Stomach (tissue), 8 donors: ENCODE measurements at regions not wholly inside any gene's neighbourhood (a gene's known extent, or its start where the extent isn't known, plus 50 kb on each side); places are given as distances from the start of the nearest gene placed in this dataset.

Source experiments
- DNase-seq, 2 donors: peaks; one replicate each; pipeline versions ENCODE4 v3.0.0 to v3.0.0-alpha.2; 2013 to 2019
- H3K27ac ChIP-seq, 5 donors: fragments of 200-600 bp in 4 of 5; sonication (generic) in 4 of 5; one replicate each; pipeline ENCODE4 v1.5.1; 2013 to 2019; ENCODE audit warnings: mild to moderate bottlenecking in 1 of 5, moderate library complexity in 1 of 5
- H3K27me3 ChIP-seq, 3 donors: fragments of 200-600 bp; sonication (generic); one replicate each; pipeline ENCODE4 v1.5.1; 2017 to 2019; ENCODE audit warnings: mixed run types in 1 of 3
- H3K36me3 ChIP-seq, 4 donors: fragments of 200-600 bp; sonication (generic); 1 replicate in 3 of 4; 2 replicates in 1 of 4; pipeline ENCODE4 v1.5.1; 2016 to 2019
- H3K4me1 ChIP-seq, 4 donors: fragments of 200-600 bp; sonication (generic); one replicate each; pipeline ENCODE4 v1.5.1; 2016 to 2019
- H3K4me3 ChIP-seq, 4 donors: fragments of 200-600 bp; sonication (generic) in 3 of 4; one replicate each; pipeline ENCODE4 v1.5.1; 2016 to 2019; ENCODE audit warnings: mild to moderate bottlenecking in 1 of 4
- H3K9me3 ChIP-seq, 4 donors: fragments of 200-600 bp; sonication (generic); one replicate each; pipeline ENCODE4 v1.5.1; 2016 to 2019
- CTCF ChIP-seq, 7 experiments: fragments of 450-650 bp in 4 of 7; fragments of 200-600 bp in 3 of 7; sonication (generic) in 3 of 7; IDR thresholded peaks; one replicate each; pipeline ENCODE4 v1.5.1; 2016 to 2019; ENCODE audit warnings: antibody characterized with exemption in 7 of 7, control low read depth in 2 of 7, mild to moderate bottlenecking in 1 of 7
- EP300 ChIP-seq: sonication (generic); formaldehyde crosslinking; IDR thresholded peaks from one replicate; pipeline ENCODE4 v1.6.1; 2017; ENCODE audit warnings: antibody characterized with exemption
- POLR2A ChIP-seq, 4 donors: fragments of 450-650 bp; IDR thresholded peaks; one replicate each; pipeline ENCODE4 v1.6.1; 2016; ENCODE audit warnings: antibody characterized with exemption in 4 of 4, control low read depth in 2 of 4, mild to moderate bottlenecking in 1 of 4, moderate library complexity in 1 of 4
- POLR2AphosphoS5 ChIP-seq, 3 donors: sonication (generic); formaldehyde crosslinking; IDR thresholded peaks; one replicate each; pipeline ENCODE4 v1.6.1; 2016; ENCODE audit warnings: antibody characterized with exemption in 3 of 3
- WGBS, 5 donors: extraction: QIAGEN DNeasy Blood & Tissue Kit in 3 of 5; methylation state at CpG; one replicate each; pipeline versions ENCODE4 v1.1.5 to v1.1.7; 2013 to 2018; 5-methylcytosine and 5-hydroxymethylcytosine counted together
- intact Hi-C: fragments of 100-400 bp; cut with DNase I; formaldehyde crosslinking; loops from one replicate; pipeline ENCODE4 v1.15.1; 2023; ENCODE audit warnings: low total_unique reads
- donor health status: healthy with polysubstance abuse.
- donor health status: Bipolar disorder and iron deficiency.
- donor health status: healthy.

GRCh38 chr12:65655074-65655493 lies 169.2 kb upstream of the HMGA2 start:
- Histone ChIP-seq H3K27ac (no peak overlapping the region), H3K27me3 (no peaks in the 10 kb centered on the region), H3K36me3 (no peaks in the 10 kb centered on the region), H3K9me3 (no peaks in the 10 kb centered on the region), H3K4me3 (no peak overlapping the region), H3K4me1 (no peaks in the 10 kb centered on the region)
- no peak for TF ChIP-seq POLR2A (IDR thresholded peaks at IDR 0.05)
- no peak for TF ChIP-seq CTCF (IDR thresholded peaks at IDR 0.05)
- TF ChIP-seq EP300, result no peak
- no peak for TF ChIP-seq POLR2AphosphoS5 (IDR thresholded peaks at IDR 0.05)
- intact Hi-C loops, result no loop called here
- no peak for DNase-seq
- 83 to 92% (median 86%) methylated on average over 7 of the region's 7 CpGs for WGBS, 5 donors

- H3K9me3 ChIP-seq, result no peaks in the 10 kb centered on the region
Measured at GRCh38 chr12:65656156-65656882, 168.0 kb upstream of the HMGA2 start.

GRCh38 chr12:65656891-65657351 lies 167.4 kb upstream of the HMGA2 start:
- Histone ChIP-seq H3K4me3 (no peak overlapping the region), H3K9me3 (no peaks in the 10 kb centered on the region), H3K27me3 (no peaks in the 10 kb centered on the region), H3K27ac (no peak overlapping the region), H3K36me3 (no peaks in the 10 kb centered on the region), H3K4me1 (no peaks in the 10 kb centered on the region)
- intact Hi-C loops, result no loop called here
- WGBS, 5 donors, result 65 to 87% (median 75%) methylated on average over 3 of the region's 3 CpGs
- DNase-seq, result no peak
- TF ChIP-seq POLR2A (IDR thresholded peaks at IDR 0.05) (no peak), POLR2AphosphoS5 (IDR thresholded peaks at IDR 0.05) (no peak), EP300 (no peak), CTCF (IDR thresholded peaks at IDR 0.05) (no peak)

More at GRCh38 chr12:65656156-65656882, 168.0 kb upstream of the HMGA2 start:
- Histone ChIP-seq H3K36me3 (no peaks in the 10 kb centered on the region), H3K4me1 (no peaks in the 10 kb centered on the region), H3K27ac (no peak overlapping the region), H3K4me3 (no peak overlapping the region), H3K27me3 (no peaks in the 10 kb centered on the region)
- DNase-seq, result no peak
- 92 to 97% (median 94%) methylated on average over 2 of the region's 2 CpGs for WGBS, 5 donors
- TF ChIP-seq POLR2A (IDR thresholded peaks at IDR 0.05) (no peak), POLR2AphosphoS5 (IDR thresholded peaks at IDR 0.05) (no peak), EP300 (no peak), CTCF (IDR thresholded peaks at IDR 0.05) (no peak)
- intact Hi-C loops, result no loop called here

GRCh38 chr12:65657635-65658034 lies 166.6 kb upstream of the HMGA2 start:
- H3K27me3 ChIP-seq, result no peaks in the 10 kb centered on the region
- no peaks in the 10 kb centered on the region for H3K9me3 ChIP-seq
- no peaks in the 10 kb centered on the region for H3K36me3 ChIP-seq
- H3K4me1 ChIP-seq, result no peaks in the 10 kb centered on the region
- no peak for DNase-seq
- intact Hi-C loops, result no loop called here
- H3K4me3 ChIP-seq, result no peak overlapping the region
- 93 to 100% (median 95%) methylated on average over 1 of the region's 1 CpG for WGBS, 5 donors
- no peak for TF ChIP-seq CTCF (IDR thresholded peaks at IDR 0.05)
- no peak for TF ChIP-seq POLR2AphosphoS5 (IDR thresholded peaks at IDR 0.05)
- no peak for TF ChIP-seq EP300
- TF ChIP-seq POLR2A (IDR thresholded peaks at IDR 0.05), result no peak
- no peak overlapping the region for H3K27ac ChIP-seq
